Panc1 (cell line): ENCODE measurements at regions not wholly inside any gene's neighbourhood (a gene's known extent, or its start where the extent isn't known, plus 50 kb on each side); places are given as distances from the start of the nearest gene placed in this dataset.

Experiments used
- CTCF ChIP-seq: fragments of 450-650 bp; IDR thresholded peaks from 2 replicates; pipeline ENCODE4 v1.5.1; 2017; ENCODE audit warnings: mild to moderate bottlenecking
- TCF7L2 ChIP-seq: IDR thresholded peaks from 2 replicates; pipeline ENCODE4 v1.6.1; 2011; ENCODE audit warnings: mild to moderate bottlenecking, low read depth, low read length, inconsistent platforms

DNA sequence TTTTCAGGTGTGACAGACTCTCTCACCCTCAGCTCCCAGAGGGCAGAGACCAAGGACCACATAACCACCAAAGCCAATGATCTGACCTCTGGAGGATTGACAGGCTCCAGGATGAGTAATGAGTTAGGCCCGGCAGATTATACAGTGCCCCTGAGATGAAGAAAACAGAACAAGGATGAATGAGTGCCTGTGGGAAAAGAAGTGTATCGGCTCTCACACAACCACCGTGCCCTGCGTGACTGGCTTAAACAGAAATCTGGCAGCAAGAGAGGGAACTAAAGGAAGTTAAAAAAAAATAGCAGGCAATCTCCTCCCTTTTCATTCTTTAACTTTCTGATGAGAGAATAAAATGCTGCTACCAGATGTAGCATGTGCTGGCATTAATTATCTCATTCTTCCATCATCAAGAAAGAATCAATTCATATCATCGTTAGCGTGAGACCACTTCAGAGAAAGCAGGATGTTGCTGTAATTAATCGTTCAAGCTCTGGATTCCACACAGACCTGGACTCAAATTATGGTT lies 227.5 kb upstream of the COL8A1 start:
- TF ChIP-seq CTCF (no peak), TCF7L2 (no peak)
